PC-9 (cell line): ENCODE measurements at regions not wholly inside any gene's neighbourhood (a gene's known extent, or its start where the extent isn't known, plus 50 kb on each side); places are given as distances from the start of the nearest gene placed in this dataset.

Source experiments
- BruUV-seq: library from RNA; stranded (reverse); fragments of 400-500 nt; replicated peaks from 2 replicates; lab custom pipeline; 2021; lab: Mats Ljungman, UMichigan
- CTCF ChIA-PET: fragments of 300-600 bp; sonication (Branson Sonifier 250); formaldehyde crosslinking; loops from one replicate; lab custom pipeline; 2022; ENCODE audit warnings: antibody characterized with exemption; lab: Charles Lee
- POLR2A ChIA-PET: fragments of 300-600 bp; sonication (Branson Sonifier 250); formaldehyde crosslinking; loops from one replicate; lab custom pipeline; 2022; ENCODE audit warnings: antibody characterized with exemption; ENCODE audit not compliant: unreplicated experiment; lab: Charles Lee
- DNase-seq, 2 experiments: peaks; one replicate each; pipeline versions ENCODE4 v3.0.0 to v3.0.0-alpha.2; 2015 to 2022; ENCODE audit warnings: mixed read lengths in 1 of 2
- H2AFZ ChIP-seq: fragments of 200-600 bp; sonication (generic); 2 replicates; pipeline ENCODE4 v1.8.1; 2017; ENCODE audit warnings: antibody characterized with exemption
- H3F3A ChIP-seq: fragments of 200-600 bp; sonication (generic); 2 replicates; pipeline ENCODE4 v1.8.1; 2017; ENCODE audit warnings: antibody characterized with exemption, mild to moderate bottlenecking, low read depth; ENCODE audit not compliant: insufficient read depth
- H3K27ac ChIP-seq: fragments of 200-600 bp; sonication (generic); 2 replicates; pipeline ENCODE4 v1.6.1; 2016; ENCODE audit warnings: mixed run types
- H3K27me3 ChIP-seq: fragments of 200-600 bp; sonication (generic); 2 replicates; pipeline ENCODE4 v1.6.1; 2016; ENCODE audit warnings: low read depth, mixed run types; ENCODE audit not compliant: insufficient read depth
- H3K36me3 ChIP-seq: fragments of 200-600 bp; sonication (generic); 2 replicates; pipeline ENCODE4 v1.6.1; 2016; ENCODE audit warnings: low read depth, mixed run types
- H3K4me1 ChIP-seq: fragments of 200-600 bp; sonication (generic); replicated peaks from 2 replicates; pipeline ENCODE4 v1.6.1; 2016; ENCODE audit warnings: mixed run types; ENCODE audit not compliant: insufficient read depth
- H3K4me2 ChIP-seq: fragments of 200-600 bp; sonication (generic); 2 replicates; pipeline ENCODE4 v1.6.1; 2017; ENCODE audit warnings: mixed run types
- H3K4me3 ChIP-seq: fragments of 200-600 bp; sonication (generic); 2 replicates; pipeline ENCODE4 v1.6.1; 2016; ENCODE audit warnings: mixed run types
- H3K79me2 ChIP-seq: fragments of 200-600 bp; sonication (generic); 2 replicates; pipeline ENCODE4 v1.6.1; 2017; ENCODE audit warnings: low read depth, mixed run types
- H3K9me2 ChIP-seq: fragments of 200-600 bp; sonication (generic); 2 replicates; pipeline ENCODE4 v1.8.1; 2017; ENCODE audit warnings: mild to moderate bottlenecking; ENCODE audit not compliant: insufficient read depth
- H3K9me3 ChIP-seq: fragments of 200-600 bp; sonication (generic); 2 replicates; pipeline ENCODE4 v1.8.1; 2016; ENCODE audit warnings: low read depth; ENCODE audit not compliant: insufficient read depth
- H4K20me1 ChIP-seq: fragments of 200-600 bp; sonication (generic); 2 replicates; pipeline ENCODE4 v1.8.1; 2017; ENCODE audit not compliant: insufficient read depth
- CTCF ChIP-seq: fragments of 200-600 bp; sonication (generic); conservative IDR thresholded peaks from 2 replicates; pipeline ENCODE4 v1.6.1; 2017; ENCODE audit warnings: mixed run types, antibody characterized with exemption, mild to moderate bottlenecking, moderate library complexity
- EZH2 ChIP-seq: fragments of 200-600 bp; sonication (generic); IDR thresholded peaks from 2 replicates; pipeline ENCODE4 v1.8.0; 2017; ENCODE audit warnings: antibody characterized with exemption, low read depth
- intact Hi-C: fragments of 100-400 bp; cut with micrococcal nuclease; formaldehyde crosslinking; loops from one replicate; pipeline ENCODE4 v1.10.0; 2022; ENCODE audit not compliant: unreplicated experiment

GRCh38 chr6:164911151-164911550, 398.3 kb downstream of the C6orf118 start:
- H3K36me3 ChIP-seq: no peaks in the 10 kb centered on the region
- H3F3A ChIP-seq: no peaks in the 10 kb centered on the region
- no peaks in the 10 kb centered on the region for H3K9me2 ChIP-seq
- POLR2A ChIA-PET: interaction anchor here (0.6 kb wide), 1 partner anchor 331 kb away, joined by 3 read pairs; no protein-coding TSS in a partner anchor
- no peaks in the 10 kb centered on the region for H3K27me3 ChIP-seq
- no TSS peak for BruUV-seq
- H2AFZ ChIP-seq: no peak overlapping the region
- no peak for TF ChIP-seq EZH2
- no peak for TF ChIP-seq CTCF
- no peaks in the 10 kb centered on the region for H3K4me1 ChIP-seq
- H3K27ac ChIP-seq: no peak overlapping the region
- H3K79me2 ChIP-seq: no peaks in the 10 kb centered on the region
- H3K4me3 ChIP-seq: no peak overlapping the region
- no peaks in the 10 kb centered on the region for H3K9me3 ChIP-seq
- no peak overlapping the region for H3K4me2 ChIP-seq
- H4K20me1 ChIP-seq: no peaks in the 10 kb centered on the region
- no peak for DNase-seq
- intact Hi-C loops: no loop called here
- CTCF ChIA-PET: no interaction called here

- no peaks in the 10 kb centered on the region for H3K4me1 ChIP-seq
- intact Hi-C loops: no loop called here
- CTCF ChIA-PET: no interaction called here
- H3K27me3 ChIP-seq: no peaks in the 10 kb centered on the region
- H2AFZ ChIP-seq: no peak overlapping the region
- no peak overlapping the region for H3K4me3 ChIP-seq
- DNase-seq: no peak
- H3K27ac ChIP-seq: no peak overlapping the region
- TF ChIP-seq CTCF (no peak), EZH2 (no peak)
- no peaks in the 10 kb centered on the region for H3K9me2 ChIP-seq
- H3K4me2 ChIP-seq: no peak overlapping the region
- POLR2A ChIA-PET: no interaction called here
- H3K9me3 ChIP-seq: no peaks in the 10 kb centered on the region
- H4K20me1 ChIP-seq: no peaks in the 10 kb centered on the region
- no peaks in the 10 kb centered on the region for H3F3A ChIP-seq
- H3K36me3 ChIP-seq: no peaks in the 10 kb centered on the region
- BruUV-seq: no TSS peak
- no peaks in the 10 kb centered on the region for H3K79me2 ChIP-seq
These were observed 402.6 kb downstream of the C6orf118 start for GRCh38 chr6:164906766-164907165.

GRCh38 chr6:164905311-164905710, 404.1 kb downstream of the C6orf118 start:
- H4K20me1 ChIP-seq: no peaks in the 10 kb centered on the region
- no peaks in the 10 kb centered on the region for H3K36me3 ChIP-seq
- no peaks in the 10 kb centered on the region for H3K27me3 ChIP-seq
- no peaks in the 10 kb centered on the region for H3F3A ChIP-seq
- no peak overlapping the region for H3K27ac ChIP-seq
- H3K9me3 ChIP-seq: no peaks in the 10 kb centered on the region
- TF ChIP-seq CTCF (no peak), EZH2 (no peak)
- no peak overlapping the region for H3K4me3 ChIP-seq
- no peaks in the 10 kb centered on the region for H3K4me1 ChIP-seq
- H3K9me2 ChIP-seq: no peaks in the 10 kb centered on the region
- BruUV-seq: no TSS peak
- ChIA-PET POLR2A (interaction anchor here (1.0 kb wide), 1 partner anchor 746 kb away, joined by 4 read pairs; no protein-coding TSS in a partner anchor), CTCF (no interaction called here)
- intact Hi-C loops: no loop called here
- H3K4me2 ChIP-seq: no peak overlapping the region
- H3K79me2 ChIP-seq: no peaks in the 10 kb centered on the region
- H2AFZ ChIP-seq: no peak overlapping the region
- DNase-seq: no peak
